Amygdala (tissue), 56 donors: ENCODE measurements at regions not wholly inside any gene's neighbourhood (a gene's known extent, or its start where the extent isn't known, plus 50 kb on each side); places are given as distances from the start of the nearest gene placed in this dataset.
"Not testable (repeated sequence)": the region's sequence is repeated elsewhere in the genome, so short reads cannot be mapped to it uniquely, and the experiment has no call there.

Experiments
- DNase-seq, 56 donors: peaks; one replicate each; lab custom pipeline; 2025; lab: John Stamatoyannopoulos, UW

- no peak for DNase-seq
Measured at GRCh38 chr5:32842813-32843530, 131.9 kb downstream of the NPR3 start.

DNA sequence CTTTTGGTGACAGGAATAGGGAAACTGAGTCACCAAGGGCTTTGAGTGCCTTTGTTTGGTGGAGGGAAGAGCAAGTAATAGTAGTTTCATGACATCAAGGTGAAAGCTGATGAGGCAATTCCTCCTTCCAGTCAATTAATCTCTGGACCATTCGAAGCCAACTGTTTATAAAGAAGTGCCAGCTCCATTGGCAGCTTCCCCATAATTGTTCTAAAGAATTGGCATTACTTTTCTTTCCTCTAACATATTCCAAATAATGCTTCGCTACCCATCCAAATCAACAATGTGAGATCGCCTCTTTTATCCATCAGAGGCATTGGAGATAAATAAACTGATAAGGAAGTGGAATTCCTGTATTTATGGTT, 132.4 kb downstream of the NPR3 start:
- DNase-seq = no peak

GRCh38 chr5:32845171-32845570, 134.1 kb downstream of the NPR3 start:
- DNase-seq = no peak

- DNase-seq = no peak
Measured at GRCh38 chr5:32848120-32848519, 137.0 kb downstream of the NPR3 start.

GRCh38 chr5:32848681-32849080, 137.6 kb downstream of the NPR3 start:
- no peak for DNase-seq

DNA sequence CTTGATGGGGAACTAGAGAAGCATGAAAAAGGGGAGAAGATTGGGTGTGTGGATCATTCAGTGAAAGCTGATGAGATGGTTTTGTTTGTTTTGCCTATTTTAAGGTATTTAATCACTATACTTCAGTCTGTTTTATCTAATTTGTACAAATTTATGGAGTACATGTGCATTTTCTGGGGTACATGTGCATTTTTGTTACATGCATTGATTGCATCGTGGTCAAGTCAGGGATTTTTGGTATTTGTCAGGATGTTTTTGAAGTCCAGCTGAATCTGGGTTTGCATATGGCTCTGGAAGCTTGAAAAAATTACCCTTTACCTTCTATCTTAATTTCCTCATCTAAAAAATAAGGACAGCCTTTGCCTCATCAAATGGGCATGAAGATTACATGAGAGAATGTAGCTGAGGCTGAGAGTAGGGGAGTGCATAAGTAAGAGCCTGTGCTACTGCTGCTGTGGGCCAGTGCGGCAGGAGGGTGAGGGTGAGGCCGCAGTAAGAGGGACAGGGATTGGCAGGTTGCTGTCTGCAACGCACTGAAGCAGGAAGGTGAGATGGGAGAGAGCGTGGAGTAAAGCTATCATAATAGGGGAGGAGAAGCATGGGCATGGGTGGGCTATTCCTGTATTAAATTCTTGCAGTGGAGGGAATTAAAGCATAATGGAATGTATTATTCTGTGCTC, 139.8 kb downstream of the NPR3 start:
- DNase-seq = no peak

- DNase-seq = no peak
Measured at GRCh38 chr5:32851559-32852173, 140.5 kb downstream of the NPR3 start.

GRCh38 chr5:32852535-32852934, 141.4 kb downstream of the NPR3 start:
- DNase-seq = no peak

- DNase-seq = no peak
Measured at GRCh38 chr5:32852976-32853375, 141.9 kb downstream of the NPR3 start.

DNA sequence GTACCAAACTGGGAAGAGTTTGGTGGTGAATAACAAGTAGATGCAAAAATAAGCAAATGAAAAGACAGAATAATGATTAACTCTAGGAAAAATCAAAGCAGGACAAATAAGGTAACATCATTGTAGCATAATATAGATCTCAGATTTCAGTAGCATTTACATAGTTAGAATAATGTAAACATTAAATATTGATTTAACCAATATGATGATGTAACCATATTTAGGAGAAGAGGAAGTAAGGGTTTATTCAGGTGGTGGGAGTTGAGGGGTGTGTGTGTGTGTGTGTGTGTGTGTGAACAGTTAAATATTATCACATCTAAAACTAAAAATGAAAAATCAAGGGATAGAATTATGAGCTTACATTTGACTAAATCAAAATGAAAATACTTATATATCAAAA, 143.4 kb downstream of the NPR3 start:
- DNase-seq = no peak

GRCh38 chr5:32859211-32859641, 148.1 kb downstream of the NPR3 start:
- DNase-seq = no peak

DNA sequence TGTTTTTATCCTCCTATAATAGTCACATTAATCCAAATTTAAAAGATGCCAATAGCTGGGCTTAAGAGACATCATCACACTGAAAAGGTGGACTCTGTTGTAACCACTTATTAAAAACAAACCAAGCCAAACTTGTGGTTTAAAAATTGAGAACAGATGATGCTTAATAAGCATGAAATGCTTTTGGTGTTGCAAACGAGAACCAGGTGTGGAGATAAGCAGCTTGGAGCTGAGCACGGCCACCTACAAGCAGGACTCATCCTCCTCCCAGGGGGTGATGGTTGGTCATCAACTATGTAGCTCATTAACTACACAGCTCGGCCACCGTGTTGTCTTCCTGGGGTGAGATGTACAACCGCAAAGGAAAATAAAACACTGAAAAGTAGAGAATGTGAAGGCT, 154.4 kb downstream of the NPR3 start:
- DNase-seq = no peak

DNA sequence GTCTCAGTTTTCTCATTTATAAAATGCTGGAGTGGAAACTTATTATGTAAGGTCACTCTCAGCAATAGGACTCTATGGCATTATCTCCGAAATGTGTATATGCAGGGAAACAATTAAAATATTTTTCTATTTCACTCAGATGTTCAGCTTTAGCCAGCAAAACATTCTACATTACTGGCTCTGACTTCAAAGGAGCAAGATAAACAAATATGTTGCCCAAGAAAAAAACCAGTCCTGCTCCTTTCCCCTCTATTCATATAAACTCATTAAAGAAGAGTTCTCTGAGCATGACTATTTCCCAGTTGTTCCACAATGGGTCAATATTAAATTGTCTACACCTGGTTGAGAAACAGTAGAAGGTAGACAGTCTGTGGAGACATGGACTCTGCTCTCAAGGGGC, 155.0 kb downstream of the NPR3 start:
- no peak for DNase-seq

GRCh38 chr5:32869216-32869615, 158.1 kb downstream of the NPR3 start:
- no peak for DNase-seq

- DNase-seq = no peak
Measured at GRCh38 chr5:32876791-32877190, 165.7 kb downstream of the NPR3 start.

- DNase-seq = not testable (repeated sequence)
Measured at GRCh38 chr5:32879364-32879763, 168.2 kb downstream of the NPR3 start.

DNA sequence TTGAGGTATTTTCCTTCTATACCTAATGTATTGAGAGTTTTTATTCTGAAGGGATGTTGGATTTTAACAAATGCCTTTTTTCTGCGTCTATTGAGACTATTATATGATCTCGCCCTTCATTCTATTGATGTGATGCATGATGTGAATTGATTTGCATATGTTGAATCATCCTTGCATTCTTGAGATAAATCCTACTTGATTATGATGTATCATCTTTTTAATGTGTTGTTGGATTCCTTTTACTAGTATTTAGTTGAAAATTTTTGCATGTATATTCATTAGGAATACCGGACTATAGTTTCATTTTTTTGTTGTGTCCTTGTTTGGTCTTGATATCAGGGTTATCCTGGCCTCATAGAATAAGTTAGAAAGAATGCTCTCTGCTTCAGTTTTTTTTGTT, 169.7 kb downstream of the NPR3 start:
- no peak for DNase-seq

DNA sequence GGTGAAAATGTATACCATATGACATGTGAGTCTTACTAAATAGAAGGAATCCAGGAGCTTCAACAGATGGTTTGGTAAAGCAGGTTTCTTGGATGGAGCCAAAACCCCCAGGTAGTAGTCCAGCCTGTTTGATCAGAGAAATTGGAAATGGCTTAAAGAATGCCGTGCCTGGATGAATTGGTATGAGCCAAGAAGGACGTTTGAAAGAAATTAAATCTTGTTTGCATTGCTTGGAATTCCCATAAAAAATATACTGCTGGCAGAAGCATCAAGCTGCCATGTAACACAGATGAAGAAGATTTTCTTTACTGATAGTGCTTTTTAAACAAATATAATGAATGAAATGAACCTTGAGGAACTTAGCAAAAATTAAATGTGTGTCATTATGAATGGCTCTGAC, 176.3 kb downstream of the NPR3 start:
- DNase-seq = no peak

- DNase-seq = no peak
Measured at GRCh38 chr5:32889078-32889477, 178.0 kb downstream of the NPR3 start.

DNA sequence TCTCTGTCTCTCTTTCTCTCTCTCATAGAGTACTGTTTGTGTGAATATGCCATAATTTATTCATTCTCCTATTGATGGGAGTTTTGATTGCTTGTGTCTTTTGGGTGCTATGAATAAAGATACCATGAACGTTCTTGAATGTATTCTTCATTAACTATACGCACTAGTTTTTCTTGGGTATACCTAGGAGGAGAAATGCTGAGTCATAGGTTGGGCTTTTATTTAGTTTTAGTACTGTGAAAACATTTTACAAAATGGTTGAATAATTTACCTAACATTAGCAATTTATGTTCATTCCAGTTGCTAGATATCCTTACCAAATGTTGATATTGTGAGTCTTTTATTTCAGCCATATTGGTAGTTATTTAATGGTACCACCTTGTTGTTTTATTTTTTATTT, 192.5 kb downstream of the NPR3 start:
- no peak for DNase-seq

DNA sequence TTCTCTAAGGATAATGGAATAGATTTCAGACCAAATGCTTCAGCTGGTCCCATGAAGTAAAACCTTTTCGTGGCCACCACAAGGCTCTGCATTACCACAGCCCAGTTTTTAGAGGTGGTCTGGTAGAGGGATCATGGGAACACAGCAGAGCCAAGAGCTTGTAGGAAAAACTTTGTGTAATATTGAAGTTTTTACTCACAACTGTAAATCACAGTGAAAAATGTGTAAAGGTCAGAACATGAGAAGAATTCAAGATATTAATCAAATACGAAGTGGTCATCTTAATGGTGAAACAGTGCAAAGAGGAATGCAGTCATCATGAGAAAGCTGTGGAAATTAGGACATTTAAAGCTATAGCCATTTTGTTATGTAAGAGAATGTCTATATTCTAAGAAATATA, 197.5 kb downstream of the NPR3 start:
- no peak for DNase-seq

DNA sequence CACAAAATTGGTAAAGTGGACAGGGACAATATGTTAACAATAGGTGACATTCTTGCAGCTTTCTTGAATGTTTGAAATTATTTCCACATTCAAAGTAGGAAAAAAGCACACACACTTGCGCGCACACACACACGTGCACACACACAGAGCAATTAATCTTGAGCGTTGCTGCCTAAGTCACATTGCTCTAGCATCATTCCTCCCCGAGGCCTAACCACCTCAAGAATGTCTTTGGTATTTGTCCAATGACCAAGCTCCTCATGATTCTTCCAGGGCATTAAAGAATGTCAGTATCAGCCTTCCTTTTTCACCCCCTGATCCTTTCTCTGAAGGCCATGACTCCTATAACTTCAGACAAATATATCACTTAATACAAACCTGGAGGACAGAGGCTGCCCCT, 198.1 kb downstream of the NPR3 start:
- DNase-seq = no peak
